Neural cell (in vitro differentiated cells): ENCODE measurements at regions not wholly inside any gene's neighbourhood (a gene's known extent, or its start where the extent isn't known, plus 50 kb on each side); places are given as distances from the start of the nearest gene placed in this dataset.
"Not testable (repeated sequence)": the region's sequence is repeated elsewhere in the genome, so short reads cannot be mapped to it uniquely, and the experiment has no call there.

ENCODE experiments used
- H2AFZ ChIP-seq: fragments of 200-600, 300-800 bp; sonication (generic), shearing (Covaris generic); 2 replicates; pipeline ENCODE4 v1.6.0; 2014; ENCODE audit warnings: low read depth, mild to moderate bottlenecking, antibody characterized with exemption, low read length, moderate library complexity
- H3F3A ChIP-seq: fragments of 200-600 bp; shearing (Covaris generic); 2 replicates; pipeline ENCODE4 v1.6.1; 2016; ENCODE audit warnings: mild to moderate bottlenecking, moderate library complexity, mixed read lengths, antibody characterized with exemption, low read length; ENCODE audit not compliant: insufficient read depth, poor library complexity, severe bottlenecking
- H3K27ac ChIP-seq: fragments of 200-600, 300-800 bp; sonication (generic), shearing (Covaris generic); 2 replicates; pipeline ENCODE4 v1.5.1; 2014; ENCODE audit warnings: mild to moderate bottlenecking, low read length, moderate library complexity
- H3K27me3 ChIP-seq: fragments of 300-800, 200-600 bp; sonication (generic), shearing (Covaris generic); 2 replicates; pipeline ENCODE4 v1.6.0; 2014; ENCODE audit warnings: mild to moderate bottlenecking, low read depth, low read length, moderate library complexity; ENCODE audit not compliant: insufficient read depth
- H3K36me3 ChIP-seq: fragments of 300-800, 200-600 bp; sonication (generic), shearing (Covaris generic); 2 replicates; pipeline ENCODE4 v1.5.1; 2014; ENCODE audit warnings: mild to moderate bottlenecking, antibody characterized with exemption, low read length, moderate library complexity; ENCODE audit not compliant: insufficient read depth
- H3K4me2 ChIP-seq: fragments of 300-800, 200-600 bp; sonication (generic), shearing (Covaris generic); 2 replicates; pipeline ENCODE4 v1.6.0; 2014; ENCODE audit warnings: mild to moderate bottlenecking, low read length
- H3K4me3 ChIP-seq: fragments of 300-800, 200-600 bp; sonication (generic), shearing (Covaris generic); 2 replicates; pipeline ENCODE4 v1.5.1; 2014; ENCODE audit warnings: mild to moderate bottlenecking, low read length, moderate library complexity
- H3K79me2 ChIP-seq: fragments of 200-600 bp; shearing (Covaris generic); replicated peaks from 2 replicates; pipeline ENCODE4 v1.6.0; 2014; ENCODE audit warnings: mild to moderate bottlenecking, low read length, moderate library complexity; ENCODE audit not compliant: insufficient read depth
- H3K9ac ChIP-seq: fragments of 300-800, 200-600 bp; sonication (generic), shearing (Covaris generic); 2 replicates; pipeline ENCODE4 v1.6.1; 2016; ENCODE audit warnings: mild to moderate bottlenecking, low read length, mixed read lengths
- H3K9me2 ChIP-seq: fragments of 200-600 bp; shearing (Covaris generic); 2 replicates; pipeline ENCODE4 v1.6.1; 2016; ENCODE audit warnings: mild to moderate bottlenecking, low read length, mixed read lengths; ENCODE audit not compliant: insufficient read depth
- H3K9me3 ChIP-seq: fragments of 200-600, 300-800 bp; sonication (generic), shearing (Covaris generic); 2 replicates; pipeline ENCODE4 v1.6.1; 2016; ENCODE audit warnings: mild to moderate bottlenecking, mixed run types, low read length, moderate library complexity, mixed read lengths
- H4K20me1 ChIP-seq: fragments of 200-600 bp; shearing (Covaris generic); 2 replicates; pipeline ENCODE4 v1.6.1; 2016; ENCODE audit warnings: mild to moderate bottlenecking, mixed run types; ENCODE audit not compliant: insufficient read depth
- EP300 ChIP-seq: fragments of 450-650 bp; conservative IDR thresholded peaks from 2 replicates; pipeline ENCODE4 v1.6.1; 2014; ENCODE audit warnings: antibody characterized with exemption, mild to moderate bottlenecking, moderate library complexity; ENCODE audit not compliant: poor library complexity, severe bottlenecking
- EZH2 ChIP-seq: fragments of 200-600, 300-800 bp; shearing (Covaris generic), sonication (generic); IDR thresholded peaks from 2 replicates; pipeline ENCODE4 v1.6.1; 2014; ENCODE audit warnings: antibody characterized with exemption, low read length, borderline replicate concordance, mild to moderate bottlenecking; ENCODE audit not compliant: insufficient read depth, poor library complexity, severe bottlenecking
- MXI1 ChIP-seq: fragments of 450-650 bp; conservative IDR thresholded peaks from 2 replicates; pipeline ENCODE4 v1.6.1; 2014; ENCODE audit warnings: antibody characterized with exemption, mild to moderate bottlenecking; ENCODE audit not compliant: poor library complexity, severe bottlenecking
- POLR2AphosphoS5 ChIP-seq: IDR thresholded peaks from 2 replicates; pipeline ENCODE4 v1.6.1; 2012
- RAD21 ChIP-seq: fragments of 450-650 bp; conservative IDR thresholded peaks from 2 replicates; pipeline ENCODE4 v1.6.1; 2014; ENCODE audit warnings: antibody characterized with exemption, mild to moderate bottlenecking, moderate library complexity
- SMC3 ChIP-seq: fragments of 450-650 bp; conservative IDR thresholded peaks from 2 replicates; pipeline ENCODE4 v1.6.1; 2014; ENCODE audit warnings: antibody characterized with exemption, mild to moderate bottlenecking, moderate library complexity; ENCODE audit not compliant: poor library complexity
- TAF1 ChIP-seq: IDR thresholded peaks from 2 replicates; pipeline ENCODE4 v1.6.1; 2012; ENCODE audit warnings: low read depth
- TF ChIP-seq, protein P1 (sequence below): IDR thresholded peaks from 2 replicates; pipeline ENCODE4 v1.6.1; 2012; ENCODE audit warnings: borderline replicate concordance
- TF ChIP-seq, protein P2 (sequence below): fragments of 450-650 bp; IDR thresholded peaks from 2 replicates; pipeline ENCODE4 v1.5.1; 2014; ENCODE audit warnings: antibody characterized with exemption, mild to moderate bottlenecking, moderate library complexity; ENCODE audit not compliant: poor library complexity, severe bottlenecking

DNA sequence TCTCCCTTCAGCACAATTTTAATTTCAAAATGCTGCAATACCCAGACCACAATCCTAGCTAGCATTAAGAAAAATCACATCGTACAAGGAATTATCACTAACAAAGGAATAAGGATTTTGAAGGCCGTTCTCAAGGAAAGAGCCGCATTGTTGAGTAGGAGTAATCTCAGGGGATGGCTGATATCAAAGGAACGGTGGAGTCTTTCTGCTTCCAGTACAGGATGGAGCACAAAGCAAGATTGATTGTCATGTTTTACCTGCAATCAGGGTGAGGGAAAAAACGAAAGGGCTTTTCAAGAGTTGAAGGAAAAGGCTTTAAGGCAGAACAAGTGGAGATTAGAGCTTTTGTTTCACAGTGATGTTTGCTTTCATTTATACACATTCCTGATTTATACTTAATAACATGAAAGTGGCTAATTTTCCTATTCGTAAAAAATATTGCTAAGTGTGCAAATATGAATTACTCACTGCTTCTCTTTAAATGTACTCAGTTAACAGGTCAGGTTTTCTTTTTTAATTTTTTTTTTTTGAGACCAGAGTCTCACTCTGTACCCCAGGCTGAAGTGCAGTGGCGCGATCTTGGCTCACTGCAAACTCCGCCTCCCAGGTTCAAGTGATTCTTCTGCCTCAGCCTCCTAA, 207.0 kb downstream of the TRIML1 start:
- Histone ChIP-seq H4K20me1 (no peaks in the 10 kb centered on the region), H3K27me3 (no peaks in the 10 kb centered on the region), H3K79me2 (no peaks in the 10 kb centered on the region), H3K9me3 (no peaks in the 10 kb centered on the region), H3K4me2 (peak overlapping the region; percentile 19), H2AFZ (no peak overlapping the region), H3F3A (no peaks in the 10 kb centered on the region), H3K9ac (peak overlapping the region; percentile 62), H3K4me3 (peak overlapping the region; percentile 42), H3K27ac (peak overlapping the region; percentile 91), H3K9me2 (no peaks in the 10 kb centered on the region), H3K36me3 (no peaks in the 10 kb centered on the region)
- TF ChIP-seq TAF1, result no peak
- TF ChIP-seq RAD21, result peak; percentile 62
- TF ChIP-seq, protein P1, sequence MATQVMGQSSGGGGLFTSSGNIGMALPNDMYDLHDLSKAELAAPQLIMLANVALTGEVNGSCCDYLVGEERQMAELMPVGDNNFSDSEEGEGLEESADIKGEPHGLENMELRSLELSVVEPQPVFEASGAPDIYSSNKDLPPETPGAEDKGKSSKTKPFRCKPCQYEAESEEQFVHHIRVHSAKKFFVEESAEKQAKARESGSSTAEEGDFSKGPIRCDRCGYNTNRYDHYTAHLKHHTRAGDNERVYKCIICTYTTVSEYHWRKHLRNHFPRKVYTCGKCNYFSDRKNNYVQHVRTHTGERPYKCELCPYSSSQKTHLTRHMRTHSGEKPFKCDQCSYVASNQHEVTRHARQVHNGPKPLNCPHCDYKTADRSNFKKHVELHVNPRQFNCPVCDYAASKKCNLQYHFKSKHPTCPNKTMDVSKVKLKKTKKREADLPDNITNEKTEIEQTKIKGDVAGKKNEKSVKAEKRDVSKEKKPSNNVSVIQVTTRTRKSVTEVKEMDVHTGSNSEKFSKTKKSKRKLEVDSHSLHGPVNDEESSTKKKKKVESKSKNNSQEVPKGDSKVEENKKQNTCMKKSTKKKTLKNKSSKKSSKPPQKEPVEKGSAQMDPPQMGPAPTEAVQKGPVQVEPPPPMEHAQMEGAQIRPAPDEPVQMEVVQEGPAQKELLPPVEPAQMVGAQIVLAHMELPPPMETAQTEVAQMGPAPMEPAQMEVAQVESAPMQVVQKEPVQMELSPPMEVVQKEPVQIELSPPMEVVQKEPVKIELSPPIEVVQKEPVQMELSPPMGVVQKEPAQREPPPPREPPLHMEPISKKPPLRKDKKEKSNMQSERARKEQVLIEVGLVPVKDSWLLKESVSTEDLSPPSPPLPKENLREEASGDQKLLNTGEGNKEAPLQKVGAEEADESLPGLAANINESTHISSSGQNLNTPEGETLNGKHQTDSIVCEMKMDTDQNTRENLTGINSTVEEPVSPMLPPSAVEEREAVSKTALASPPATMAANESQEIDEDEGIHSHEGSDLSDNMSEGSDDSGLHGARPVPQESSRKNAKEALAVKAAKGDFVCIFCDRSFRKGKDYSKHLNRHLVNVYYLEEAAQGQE, result peak; percentile 89
- TF ChIP-seq, protein P2, sequence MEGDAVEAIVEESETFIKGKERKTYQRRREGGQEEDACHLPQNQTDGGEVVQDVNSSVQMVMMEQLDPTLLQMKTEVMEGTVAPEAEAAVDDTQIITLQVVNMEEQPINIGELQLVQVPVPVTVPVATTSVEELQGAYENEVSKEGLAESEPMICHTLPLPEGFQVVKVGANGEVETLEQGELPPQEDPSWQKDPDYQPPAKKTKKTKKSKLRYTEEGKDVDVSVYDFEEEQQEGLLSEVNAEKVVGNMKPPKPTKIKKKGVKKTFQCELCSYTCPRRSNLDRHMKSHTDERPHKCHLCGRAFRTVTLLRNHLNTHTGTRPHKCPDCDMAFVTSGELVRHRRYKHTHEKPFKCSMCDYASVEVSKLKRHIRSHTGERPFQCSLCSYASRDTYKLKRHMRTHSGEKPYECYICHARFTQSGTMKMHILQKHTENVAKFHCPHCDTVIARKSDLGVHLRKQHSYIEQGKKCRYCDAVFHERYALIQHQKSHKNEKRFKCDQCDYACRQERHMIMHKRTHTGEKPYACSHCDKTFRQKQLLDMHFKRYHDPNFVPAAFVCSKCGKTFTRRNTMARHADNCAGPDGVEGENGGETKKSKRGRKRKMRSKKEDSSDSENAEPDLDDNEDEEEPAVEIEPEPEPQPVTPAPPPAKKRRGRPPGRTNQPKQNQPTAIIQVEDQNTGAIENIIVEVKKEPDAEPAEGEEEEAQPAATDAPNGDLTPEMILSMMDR, result no peak
- TF ChIP-seq SMC3, result peak; percentile 59
- TF ChIP-seq MXI1, result no peak
- peak; percentile 89 for TF ChIP-seq EP300
- peak; percentile 94 for TF ChIP-seq POLR2AphosphoS5
- no peak for TF ChIP-seq EZH2

DNA sequence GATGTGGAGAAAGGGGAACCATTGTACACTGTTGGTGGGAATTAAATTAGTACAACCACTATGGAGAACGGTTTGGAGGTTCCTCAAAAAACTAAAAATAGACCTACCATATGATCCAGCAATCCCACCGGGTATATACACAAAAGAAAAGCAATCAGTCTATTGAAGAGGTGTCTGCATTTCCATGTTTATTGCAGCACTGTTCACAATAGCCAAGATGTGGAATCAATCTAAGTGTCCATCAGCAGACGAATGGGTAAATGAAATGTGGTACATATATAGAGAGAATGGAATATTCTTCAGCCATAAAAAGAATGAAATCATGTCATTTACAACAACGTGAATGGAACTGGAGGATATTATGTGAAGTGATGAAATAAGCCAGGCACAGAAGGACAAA, 208.1 kb downstream of the TRIML1 start:
- no peak overlapping the region for H2AFZ ChIP-seq
- no peaks in the 10 kb centered on the region for H4K20me1 ChIP-seq
- no peaks in the 10 kb centered on the region for H3K79me2 ChIP-seq
- no peaks in the 10 kb centered on the region for H3K9me2 ChIP-seq
- H3K27me3 ChIP-seq, result no peaks in the 10 kb centered on the region
- no peak overlapping the region for H3K4me2 ChIP-seq
- H3K9me3 ChIP-seq, result no peaks in the 10 kb centered on the region
- peak overlapping the region; percentile 91 for H3K27ac ChIP-seq
- peak overlapping the region; percentile 46 for H3K9ac ChIP-seq
- H3K4me3 ChIP-seq, result no peak overlapping the region
- no peaks in the 10 kb centered on the region for H3F3A ChIP-seq
- H3K36me3 ChIP-seq, result no peaks in the 10 kb centered on the region
- TF ChIP-seq MXI1 (no peak), EZH2 (no peak), RAD21 (no peak), SMC3 (no peak), EP300 (peak; percentile 68), POLR2AphosphoS5 (no peak)
- TF ChIP-seq, protein P2, result no peak
- TF ChIP-seq, protein P1, result no peak

DNA sequence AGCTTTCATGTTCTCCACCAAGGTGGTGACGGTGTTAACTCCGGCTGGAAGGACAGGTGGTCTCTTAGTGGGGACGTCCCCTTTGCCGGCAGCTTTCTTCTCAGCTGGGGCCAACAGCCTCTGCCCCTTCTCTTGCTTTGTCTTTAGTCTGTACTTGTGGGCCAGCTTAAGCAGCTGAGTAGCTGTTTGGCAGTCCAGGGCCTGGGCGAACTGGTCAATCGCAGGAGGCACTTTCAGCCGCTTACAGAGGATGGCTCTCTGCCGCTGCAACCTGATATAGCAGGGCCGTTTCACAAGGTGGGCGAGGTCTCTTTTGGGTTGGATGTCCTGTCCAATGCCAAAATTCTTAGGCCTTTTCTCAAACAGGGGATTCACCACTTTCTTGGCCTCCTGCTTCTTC, 210.3 kb downstream of the TRIML1 start:
- H3K4me3 ChIP-seq, H4K20me1 ChIP-seq, H2AFZ ChIP-seq, H3K9me3 ChIP-seq, H3K79me2 ChIP-seq, H3K9me2 ChIP-seq, H3F3A ChIP-seq, H3K27ac ChIP-seq, H3K4me2 ChIP-seq, H3K9ac ChIP-seq, H3K36me3 ChIP-seq, H3K27me3 ChIP-seq: not testable (repeated sequence)
